CD14-positive monocyte (primary cell): ENCODE measurements at regions not wholly inside any gene's neighbourhood (a gene's known extent, or its start where the extent isn't known, plus 50 kb on each side); places are given as distances from the start of the nearest gene placed in this dataset.

Source experiments
- DNase-seq, 3 donors: peaks; one replicate each; pipeline ENCODE4 v3.0.0-alpha.2; 2011 to 2022
- H2AFZ ChIP-seq: 2 replicates; pipeline ENCODE4 v1.6.0; 2012; ENCODE audit warnings: mild to moderate bottlenecking, low read depth, low read length, inconsistent platforms; ENCODE audit not compliant: insufficient read depth, poor library complexity, severe bottlenecking
- H3K27ac ChIP-seq, 2 donors: 1 replicate in 1 of 2; 2 replicates in 1 of 2; pipeline ENCODE4 v1.5.1; 2012 to 2013; ENCODE audit warnings: low read length in 2 of 2, control low read depth in 1 of 2, inconsistent platforms in 1 of 2, low read depth in 1 of 2, mild to moderate bottlenecking in 1 of 2
- H3K27me3 ChIP-seq, 2 donors: one replicate each; pipeline versions ENCODE4 v1.6.0 to v1.6.1; 2011 to 2013; ENCODE audit warnings: low read length in 2 of 2; ENCODE audit not compliant: control insufficient read depth in 2 of 2, insufficient read depth in 2 of 2
- H3K36me3 ChIP-seq, 2 donors: replicated peaks in 1 of 2; 1 replicate in 1 of 2; 2 replicates in 1 of 2; pipeline versions ENCODE4 v1.5.1 to v1.6.1; 2012 to 2013; ENCODE audit warnings: low read length in 2 of 2, control low read depth in 1 of 2, inconsistent platforms in 1 of 2, mild to moderate bottlenecking in 1 of 2; ENCODE audit not compliant: insufficient read depth in 2 of 2, control insufficient read depth in 1 of 2
- H3K4me1 ChIP-seq, 2 donors: 1 replicate in 1 of 2; 2 replicates in 1 of 2; pipeline versions ENCODE4 v1.5.1 to v1.6.1; 2012 to 2013; ENCODE audit warnings: low read length in 2 of 2, control low read depth in 1 of 2, inconsistent platforms in 1 of 2, mild to moderate bottlenecking in 1 of 2, moderate library complexity in 1 of 2; ENCODE audit not compliant: insufficient read depth in 2 of 2, control insufficient read depth in 1 of 2
- H3K4me2 ChIP-seq: replicated peaks from 2 replicates; pipeline ENCODE3; 2012; ENCODE audit warnings: low read length, moderate library complexity, mild to moderate bottlenecking; ENCODE audit not compliant: poor library complexity, severe bottlenecking; ENCODE audit errors: extremely low read depth
- H3K4me3 ChIP-seq, 3 experiments: fragments of 200-600 bp in 1 of 3; sonication (generic) in 1 of 3; replicated peaks in 1 of 3; 1 replicate in 2 of 3; 2 replicates in 1 of 3; pipeline ENCODE4 v1.5.1; 2011 to 2013; ENCODE audit warnings: low read length in 3 of 3, mild to moderate bottlenecking in 3 of 3, control low read depth in 2 of 3, low read depth in 2 of 3, inconsistent platforms in 1 of 3, moderate library complexity in 1 of 3
- H3K79me2 ChIP-seq: 2 replicates; pipeline ENCODE4 v1.6.0; 2012; ENCODE audit warnings: mild to moderate bottlenecking, control low read depth, inconsistent platforms, low read length, moderate library complexity; ENCODE audit not compliant: insufficient read depth
- H3K9ac ChIP-seq: 2 replicates; pipeline ENCODE4 v1.6.0; 2017; ENCODE audit warnings: low read length, mild to moderate bottlenecking; ENCODE audit not compliant: insufficient read depth, poor library complexity, severe bottlenecking
- H3K9me3 ChIP-seq, 2 donors: replicated peaks in 1 of 2; 1 replicate in 1 of 2; 2 replicates in 1 of 2; pipeline versions ENCODE4 v1.5.1 to v1.6.1; 2012 to 2013; ENCODE audit warnings: low read length in 2 of 2, control low read depth in 1 of 2; ENCODE audit not compliant: control insufficient read depth in 1 of 2, insufficient read depth in 1 of 2
- H4K20me1 ChIP-seq: 2 replicates; pipeline ENCODE4 v1.6.0; 2012; ENCODE audit warnings: mild to moderate bottlenecking, low read length, control low read depth, moderate library complexity; ENCODE audit not compliant: insufficient read depth
- H3K27ac Mint-ChIP-seq, 7 donors: one replicate each; pipeline ENCODE4 v1.8.0; 2020; ENCODE audit warnings: mild to moderate bottlenecking in 7 of 7, mixed read lengths in 7 of 7, moderate library complexity in 6 of 7, inconsistent platforms in 2 of 7
- H3K27me3 Mint-ChIP-seq, 3 donors: one replicate each; pipeline ENCODE4 v1.8.0; 2021 to 2022; ENCODE audit warnings: low read depth in 3 of 3, mild to moderate bottlenecking in 3 of 3, mixed read lengths in 3 of 3, moderate library complexity in 3 of 3, inconsistent platforms in 1 of 3
- H3K36me3 Mint-ChIP-seq, 2 donors: one replicate each; pipeline ENCODE4 v1.8.0; 2020; ENCODE audit warnings: mixed read lengths in 2 of 2, inconsistent platforms in 1 of 2, mild to moderate bottlenecking in 1 of 2
- H3K4me1 Mint-ChIP-seq: one replicate; pipeline ENCODE4 v1.8.0; 2020; ENCODE audit warnings: mild to moderate bottlenecking, mixed read lengths
- H3K4me3 Mint-ChIP-seq, 2 donors: one replicate each; pipeline ENCODE4 v1.8.0; 2020; ENCODE audit warnings: mild to moderate bottlenecking in 2 of 2, mixed read lengths in 2 of 2, moderate library complexity in 1 of 2
- H3K9me3 Mint-ChIP-seq, 7 donors: one replicate each; pipeline ENCODE4 v1.8.0; 2020 to 2022; ENCODE audit warnings: mixed read lengths in 7 of 7, mild to moderate bottlenecking in 6 of 7, moderate library complexity in 6 of 7, inconsistent platforms in 2 of 7
- WGBS: methylation state at CpG from one replicate; pipeline ENCODE4 v1.1.5; 2013; ENCODE audit warnings: missing lambda C conversion rate; ENCODE audit not compliant: insufficient coverage; 5-methylcytosine and 5-hydroxymethylcytosine counted together
- intact Hi-C, 2 donors: fragments of 100-400 bp; cut with micrococcal nuclease; formaldehyde crosslinking; loops; one replicate each; pipeline versions ENCODE4 v1.15.0 to v1.15.1; 2023
- TF ChIP-seq, protein P1 (sequence below): fragments of 200-600 bp; IDR thresholded peaks from one replicate; pipeline ENCODE4 v1.8.0; 2022; ENCODE audit warnings: antibody characterized with exemption, mild to moderate bottlenecking

DNA sequence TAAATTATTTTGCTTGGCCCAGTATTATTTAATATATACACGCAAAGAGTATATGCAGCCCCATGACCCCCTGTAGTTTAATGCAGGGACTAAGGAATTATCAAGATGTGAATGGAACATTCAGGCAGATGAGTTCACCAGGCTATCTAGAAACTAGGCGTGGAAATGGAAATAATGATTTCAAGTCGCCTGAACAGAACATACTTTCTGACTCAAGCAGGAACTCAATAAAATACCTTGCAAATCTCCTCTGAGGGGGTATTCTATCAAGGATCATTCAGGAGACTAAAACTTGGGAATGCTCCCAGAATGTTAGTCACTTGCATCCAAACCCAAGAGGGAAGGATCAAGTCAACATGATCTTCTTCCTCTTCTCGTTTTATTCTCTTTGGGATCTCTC, 59.6 kb upstream of the RASSF6 start:
- Histone ChIP-seq H3K79me2 (no peaks in the 10 kb centered on the region), H3K36me3 (no peaks in the 10 kb centered on the region), H3K27ac (no peak overlapping the region), H2AFZ (no peak overlapping the region), H3K27me3 (no peaks in the 10 kb centered on the region), H3K4me3 (no peak overlapping the region), H3K4me1 (no peaks in the 10 kb centered on the region), H3K9ac (no peak overlapping the region), H3K9me3 (no peaks in the 10 kb centered on the region), H4K20me1 (no peaks in the 10 kb centered on the region), H3K4me2 (no peak overlapping the region)
- Mint-ChIP-seq H3K27ac (no peak overlapping the region), H3K9me3 (no peaks in the 10 kb centered on the region), H3K36me3 (no peaks in the 10 kb centered on the region), H3K27me3 (no peaks in the 10 kb centered on the region), H3K4me1 (peaks cover 3% of the 10 kb centered on the region), H3K4me3 (no peak overlapping the region)
- no CpG with 5 or more reads among the region's 4 CpGs for WGBS
- intact Hi-C loops = no loop called here
- DNase-seq = no peak
- TF ChIP-seq, protein P1, sequence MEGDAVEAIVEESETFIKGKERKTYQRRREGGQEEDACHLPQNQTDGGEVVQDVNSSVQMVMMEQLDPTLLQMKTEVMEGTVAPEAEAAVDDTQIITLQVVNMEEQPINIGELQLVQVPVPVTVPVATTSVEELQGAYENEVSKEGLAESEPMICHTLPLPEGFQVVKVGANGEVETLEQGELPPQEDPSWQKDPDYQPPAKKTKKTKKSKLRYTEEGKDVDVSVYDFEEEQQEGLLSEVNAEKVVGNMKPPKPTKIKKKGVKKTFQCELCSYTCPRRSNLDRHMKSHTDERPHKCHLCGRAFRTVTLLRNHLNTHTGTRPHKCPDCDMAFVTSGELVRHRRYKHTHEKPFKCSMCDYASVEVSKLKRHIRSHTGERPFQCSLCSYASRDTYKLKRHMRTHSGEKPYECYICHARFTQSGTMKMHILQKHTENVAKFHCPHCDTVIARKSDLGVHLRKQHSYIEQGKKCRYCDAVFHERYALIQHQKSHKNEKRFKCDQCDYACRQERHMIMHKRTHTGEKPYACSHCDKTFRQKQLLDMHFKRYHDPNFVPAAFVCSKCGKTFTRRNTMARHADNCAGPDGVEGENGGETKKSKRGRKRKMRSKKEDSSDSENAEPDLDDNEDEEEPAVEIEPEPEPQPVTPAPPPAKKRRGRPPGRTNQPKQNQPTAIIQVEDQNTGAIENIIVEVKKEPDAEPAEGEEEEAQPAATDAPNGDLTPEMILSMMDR = no peak

DNA sequence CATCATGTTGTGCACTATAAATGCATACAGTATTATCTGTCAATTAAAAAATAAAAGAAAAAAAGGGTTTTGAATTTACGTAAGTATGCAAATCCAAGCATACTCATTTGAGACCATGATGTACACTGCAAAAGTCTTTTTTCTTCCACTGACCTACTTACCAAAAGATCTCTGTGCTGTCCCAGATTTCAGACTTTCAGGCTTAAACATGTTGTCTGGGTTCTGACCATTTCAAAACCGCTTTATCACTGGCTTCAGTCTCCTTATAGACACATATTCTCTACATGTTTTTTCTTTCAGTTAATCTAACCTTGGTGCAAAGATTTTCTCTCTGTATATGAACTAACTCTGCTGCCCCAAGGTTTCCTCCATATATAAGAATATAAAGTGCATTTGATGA, 58.6 kb upstream of the CXCL8 start:
- Histone ChIP-seq H3K27me3 (no peaks in the 10 kb centered on the region), H3K27ac (no peak overlapping the region), H3K36me3 (no peaks in the 10 kb centered on the region), H4K20me1 (no peaks in the 10 kb centered on the region), H3K4me1 (no peaks in the 10 kb centered on the region), H3K79me2 (no peaks in the 10 kb centered on the region), H3K9ac (no peak overlapping the region), H3K4me3 (no peak overlapping the region), H3K4me2 (no peak overlapping the region), H3K9me3 (no peaks in the 10 kb centered on the region), H2AFZ (no peak overlapping the region)
- Mint-ChIP-seq H3K36me3 (no peaks in the 10 kb centered on the region), H3K27ac (no peak overlapping the region), H3K4me3 (no peak overlapping the region), H3K4me1 (peaks cover 3% of the 10 kb centered on the region), H3K9me3 (no peaks in the 10 kb centered on the region), H3K27me3 (no peaks in the 10 kb centered on the region)
- TF ChIP-seq, protein P1 = no peak
- no peak for DNase-seq
- 0% methylated on average over 1 of the region's 2 CpGs for WGBS
- intact Hi-C loops = no loop called here
